ENCODE measurements at regions not wholly inside any gene's neighbourhood (a gene's known extent, or its start where the extent isn't known, plus 50 kb on each side); places are given as distances from the start of the nearest gene placed in this dataset.

DNA sequence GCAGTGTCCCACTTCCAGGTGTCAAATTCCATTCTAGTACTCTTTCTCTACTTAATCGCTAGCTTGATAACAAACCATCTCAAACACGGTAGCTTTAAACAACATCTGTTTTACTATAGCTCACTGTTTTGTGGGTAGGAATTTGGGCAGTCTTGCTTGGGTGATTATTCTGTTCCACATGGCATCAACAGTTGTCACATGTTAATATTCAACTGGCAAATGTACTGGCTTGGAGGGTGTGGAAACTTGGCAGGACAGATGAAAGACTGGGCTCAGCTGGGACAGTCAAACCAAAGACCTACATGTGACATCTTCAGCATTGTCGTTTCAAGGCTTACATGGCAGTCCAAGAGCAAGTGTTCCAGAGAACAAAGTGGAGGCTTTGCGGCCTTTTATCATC, 241.8 kb downstream of the PTH2R start:
- no peak for TF ChIP-seq CTCF (IDR thresholded peaks at IDR 0.05)
- no peak overlapping the region for H3K27ac Mint-ChIP-seq
- no peaks in the 10 kb centered on the region for H3K27me3 Mint-ChIP-seq (ENCODE audit: insufficient read depth)
- no peak overlapping the region for H3K4me3 Mint-ChIP-seq
- no peak for DNase-seq
- H3K4me1 Mint-ChIP-seq (ENCODE audit: low read depth): no peaks in the 10 kb centered on the region
- 0 out of 2 replicates have a peak, but pooled peaks cover 4% of the 10 kb centered on the region for H3K36me3 Mint-ChIP-seq (ENCODE audit: low read depth)
- peaks cover 37% of the 10 kb centered on the region for H3K9me3 Mint-ChIP-seq

- TF ChIP-seq CTCF (IDR thresholded peaks at IDR 0.05): no peak
- no peaks in the 10 kb centered on the region for H3K27me3 Mint-ChIP-seq (ENCODE audit: insufficient read depth)
- H3K4me1 Mint-ChIP-seq (ENCODE audit: low read depth): no peaks in the 10 kb centered on the region
- H3K9me3 Mint-ChIP-seq: peaks cover 24% of the 10 kb centered on the region
- DNase-seq: no peak
- no peak overlapping the region for H3K4me3 Mint-ChIP-seq
- H3K27ac Mint-ChIP-seq: no peak overlapping the region
- H3K36me3 Mint-ChIP-seq (ENCODE audit: low read depth): 0 out of 2 replicates have a peak, but pooled peaks cover 4% of the 10 kb centered on the region
Measured at GRCh38 chr2:208653383-208653782, 246.8 kb downstream of the PTH2R start.

DNA sequence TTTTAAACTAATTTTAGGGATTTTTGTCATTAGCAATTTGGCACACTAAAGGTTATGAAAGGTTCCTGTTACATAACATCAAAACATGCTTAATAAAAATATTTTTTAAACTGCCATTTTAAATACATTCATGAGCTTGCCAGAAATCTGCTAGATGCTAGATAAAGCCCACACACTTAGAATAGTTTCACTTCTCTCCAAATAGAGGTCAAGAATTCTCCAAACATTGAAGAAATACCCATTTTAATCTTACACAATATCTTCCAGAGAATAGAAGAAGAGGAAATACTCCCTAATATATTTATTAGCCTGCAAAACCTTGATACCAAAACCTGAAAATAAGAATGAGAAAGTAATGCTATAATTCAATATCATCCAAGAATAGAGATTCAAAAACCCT, 247.5 kb downstream of the PTH2R start:
- TF ChIP-seq CTCF (IDR thresholded peaks at IDR 0.05): no peak
- Mint-ChIP-seq H3K27ac (no peak overlapping the region), H3K9me3 (peaks cover 21% of the 10 kb centered on the region)

GRCh38 chr2:208657468-208657867, 250.9 kb downstream of the PTH2R start:
- Mint-ChIP-seq H3K4me1 (ENCODE audit: low read depth) (no peaks in the 10 kb centered on the region), H3K36me3 (ENCODE audit: low read depth) (no peaks in the 10 kb centered on the region), H3K27me3 (ENCODE audit: insufficient read depth) (no peaks in the 10 kb centered on the region), H3K4me3 (no peak overlapping the region), H3K9me3 (peaks cover 27% of the 10 kb centered on the region), H3K27ac (no peak overlapping the region)
- no peak for TF ChIP-seq CTCF (IDR thresholded peaks at IDR 0.05)
- DNase-seq: no peak

More for the DNA sequence above, 247.5 kb downstream of the PTH2R start:
- no peak for DNase-seq
- H3K36me3 Mint-ChIP-seq (ENCODE audit: low read depth): 0 out of 2 replicates have a peak, but pooled peaks cover 4% of the 10 kb centered on the region
- H3K4me1 Mint-ChIP-seq (ENCODE audit: low read depth): no peaks in the 10 kb centered on the region
- H3K4me3 Mint-ChIP-seq: no peak overlapping the region
- no peaks in the 10 kb centered on the region for H3K27me3 Mint-ChIP-seq (ENCODE audit: insufficient read depth)

- no peak for DNase-seq
- Mint-ChIP-seq H3K9me3 (peaks cover 42% of the 10 kb centered on the region), H3K4me3 (no peak overlapping the region), H3K36me3 (ENCODE audit: low read depth) (no peaks in the 10 kb centered on the region), H3K27ac (no peak overlapping the region), H3K4me1 (ENCODE audit: low read depth) (no peaks in the 10 kb centered on the region), H3K27me3 (ENCODE audit: insufficient read depth) (no peaks in the 10 kb centered on the region)
- TF ChIP-seq CTCF (IDR thresholded peaks at IDR 0.05): no peak
Measured at GRCh38 chr2:208669394-208669793, 262.8 kb downstream of the PTH2R start.

DNA sequence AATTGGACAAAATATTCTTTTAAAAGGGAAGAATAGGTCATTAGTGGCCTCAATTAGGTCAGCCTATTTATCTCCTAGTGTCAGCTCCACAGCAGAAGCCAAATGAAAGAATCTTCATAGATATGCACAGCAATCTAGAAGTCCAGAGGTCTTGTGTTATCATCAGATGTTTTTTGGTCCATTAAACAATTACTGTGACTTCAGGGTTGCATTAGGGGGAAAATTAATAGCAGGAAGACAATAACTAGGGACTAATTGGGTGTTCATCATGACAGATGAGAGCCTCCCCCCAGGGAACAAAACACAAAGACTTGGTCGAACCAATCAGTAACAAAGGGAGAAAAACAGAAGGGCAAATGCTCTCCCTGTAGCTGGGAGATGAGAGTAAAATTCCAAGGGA, 264.7 kb downstream of the PTH2R start:
- Mint-ChIP-seq H3K4me3 (no peak overlapping the region), H3K4me1 (ENCODE audit: low read depth) (no peaks in the 10 kb centered on the region), H3K36me3 (ENCODE audit: low read depth) (no peaks in the 10 kb centered on the region), H3K27me3 (ENCODE audit: insufficient read depth) (no peaks in the 10 kb centered on the region), H3K9me3 (peaks cover 49% of the 10 kb centered on the region), H3K27ac (no peak overlapping the region)
- no peak for TF ChIP-seq CTCF (IDR thresholded peaks at IDR 0.05)
- no peak for DNase-seq
